Stomach (tissue), 4 donors: ENCODE measurements at regions not wholly inside any gene's neighbourhood (a gene's known extent, or its start where the extent isn't known, plus 50 kb on each side); places are given as distances from the start of the nearest gene placed in this dataset.

Experiments used
- CTCF ChIP-seq, 7 experiments: fragments of 450-650 bp in 4 of 7; fragments of 200-600 bp in 3 of 7; sonication (generic) in 3 of 7; IDR thresholded peaks; one replicate each; pipeline ENCODE4 v1.5.1; 2016 to 2019; ENCODE audit warnings: antibody characterized with exemption in 7 of 7, control low read depth in 2 of 7, mild to moderate bottlenecking in 1 of 7
- POLR2A ChIP-seq, 4 donors: fragments of 450-650 bp; IDR thresholded peaks; one replicate each; pipeline ENCODE4 v1.6.1; 2016; ENCODE audit warnings: antibody characterized with exemption in 4 of 4, control low read depth in 2 of 4, mild to moderate bottlenecking in 1 of 4, moderate library complexity in 1 of 4

DNA sequence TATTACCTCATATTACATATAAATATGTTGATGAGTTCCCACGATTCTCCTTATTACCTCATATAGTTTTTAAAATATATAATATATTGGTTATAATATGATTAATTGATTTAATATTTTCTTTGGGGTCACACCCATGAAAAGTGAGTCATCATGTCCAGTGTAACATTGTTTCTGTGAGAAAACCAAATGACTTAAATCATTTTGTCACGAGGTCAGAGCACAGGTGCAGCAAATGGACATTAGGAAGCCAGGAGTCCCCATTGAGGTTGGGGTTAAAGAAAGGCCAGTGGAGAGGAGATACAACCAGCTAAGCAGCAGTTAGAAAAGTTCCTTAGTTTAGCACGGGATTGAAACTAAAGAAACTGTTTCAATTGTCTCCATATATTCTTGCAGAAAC lies 133.9 kb upstream of the RAPGEF2 start:
- no peak for TF ChIP-seq POLR2A (IDR thresholded peaks at IDR 0.05)
- no peak for TF ChIP-seq CTCF (IDR thresholded peaks at IDR 0.05)
